GM18870 (cell line): ENCODE measurements at regions not wholly inside any gene's neighbourhood (a gene's known extent, or its start where the extent isn't known, plus 50 kb on each side); places are given as distances from the start of the nearest gene placed in this dataset.

Experiments
- ATAC-seq: cut with Tn5 transposase; IDR thresholded peaks from one replicate; pipeline ENCODE4 v1.9.1; 2021; ENCODE audit warnings: moderate library complexity; ENCODE audit not compliant: unreplicated experiment

DNA sequence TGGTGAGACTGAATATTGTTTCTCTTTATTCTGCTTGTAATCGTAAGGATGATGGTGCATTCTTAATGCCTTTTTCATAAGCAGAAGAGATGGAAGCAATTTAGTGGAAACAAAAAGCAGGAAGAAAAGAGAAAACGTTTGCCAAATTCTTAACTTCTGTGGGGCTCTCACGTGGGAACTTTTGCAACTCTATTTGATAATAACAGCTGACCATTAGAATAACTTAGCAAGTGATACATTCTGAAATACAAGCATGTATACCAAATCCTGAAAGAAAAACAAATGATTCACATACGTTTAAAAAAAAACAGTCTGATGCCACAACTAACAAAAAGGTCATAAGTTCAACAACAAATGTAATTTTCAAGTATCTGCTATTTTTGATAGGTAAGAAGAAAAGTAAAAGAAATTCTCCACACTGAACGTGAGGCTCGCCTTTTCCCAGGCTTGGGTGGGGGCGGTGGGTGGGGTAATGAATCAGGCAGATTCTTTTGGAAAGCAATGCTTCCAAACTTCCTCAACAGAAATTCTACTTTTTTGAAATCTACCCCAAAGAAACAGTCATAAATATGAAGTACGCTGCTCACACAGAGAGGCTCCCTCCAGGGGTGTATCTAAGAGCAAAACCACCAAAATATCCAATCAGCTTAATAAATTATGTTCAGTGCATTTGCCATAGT is 446.2 kb upstream of the MGMT start:
- ATAC-seq: no peak

DNA sequence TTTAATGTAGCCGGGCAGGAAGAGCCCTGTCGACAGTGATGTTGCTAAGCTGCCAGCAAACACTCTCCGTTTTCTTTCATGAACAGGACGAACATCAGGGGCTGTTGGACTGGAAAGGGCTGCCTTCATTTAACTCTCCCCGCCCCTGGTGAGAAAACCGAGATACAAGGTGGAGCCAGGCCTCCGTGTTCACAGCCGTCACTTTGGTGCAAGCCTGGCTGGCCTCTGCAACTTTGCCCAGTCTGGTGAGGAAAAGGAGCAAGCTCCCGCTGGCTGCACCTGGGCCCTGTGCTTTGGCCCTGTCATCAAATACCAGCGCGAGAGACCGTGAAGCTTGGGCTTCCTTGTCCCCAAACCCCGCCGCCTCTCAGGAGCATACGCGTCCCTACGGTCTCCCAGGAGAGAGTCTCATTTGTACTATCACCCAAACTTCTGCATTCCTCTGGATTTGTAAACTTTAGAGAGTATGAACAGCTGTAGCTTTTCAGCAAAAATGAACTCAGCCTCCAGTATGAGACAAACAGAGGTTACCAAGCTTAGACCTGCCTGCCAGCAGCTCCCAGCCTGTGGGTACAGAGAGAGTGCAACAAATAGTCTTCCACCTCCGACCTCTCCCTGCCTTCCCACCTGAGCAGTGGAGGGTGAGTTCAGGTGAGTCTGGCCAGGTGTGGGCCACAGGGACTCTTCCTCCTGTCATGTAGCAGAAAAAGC is 445.3 kb upstream of the MGMT start:
- no peak for ATAC-seq

DNA sequence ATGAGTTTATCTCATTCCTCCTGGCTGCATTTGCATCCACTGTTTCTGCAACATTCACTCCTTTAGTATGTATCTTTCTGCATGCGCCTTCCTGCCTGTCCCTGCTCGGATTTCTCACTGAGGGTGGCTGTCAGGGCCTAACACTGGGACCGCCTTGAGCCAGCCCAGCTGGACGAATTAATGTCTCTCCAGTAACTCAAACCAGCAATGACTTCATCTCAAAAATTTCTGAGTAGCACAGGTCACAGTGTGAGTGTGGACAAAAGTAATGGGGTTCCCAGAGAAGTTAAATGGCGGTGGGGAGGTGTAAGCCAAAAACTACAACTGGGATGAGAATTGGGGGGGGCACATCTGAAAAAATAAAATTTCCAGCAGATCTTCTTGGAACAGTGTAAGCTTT is 444.0 kb upstream of the MGMT start:
- no peak for ATAC-seq

DNA sequence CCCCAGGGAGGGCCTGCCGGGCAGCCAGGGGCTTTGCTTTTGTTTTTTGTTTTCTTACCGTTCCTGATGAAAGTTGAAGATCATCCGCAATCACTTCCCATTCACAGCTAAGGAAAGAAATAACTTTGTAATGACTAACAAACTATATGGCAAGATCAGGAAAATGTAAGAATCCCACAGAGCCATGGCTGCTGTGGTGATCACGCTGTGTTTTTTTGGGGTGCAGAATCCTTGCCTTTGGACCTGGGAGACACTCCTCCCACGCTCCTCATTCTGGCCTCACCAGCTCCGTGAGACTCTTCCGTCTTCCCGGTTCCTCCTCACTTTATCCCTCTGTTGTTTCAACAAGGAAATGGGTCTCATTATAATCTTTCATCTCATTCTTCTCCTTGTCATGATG is 443.0 kb upstream of the MGMT start:
- ATAC-seq: no peak

DNA sequence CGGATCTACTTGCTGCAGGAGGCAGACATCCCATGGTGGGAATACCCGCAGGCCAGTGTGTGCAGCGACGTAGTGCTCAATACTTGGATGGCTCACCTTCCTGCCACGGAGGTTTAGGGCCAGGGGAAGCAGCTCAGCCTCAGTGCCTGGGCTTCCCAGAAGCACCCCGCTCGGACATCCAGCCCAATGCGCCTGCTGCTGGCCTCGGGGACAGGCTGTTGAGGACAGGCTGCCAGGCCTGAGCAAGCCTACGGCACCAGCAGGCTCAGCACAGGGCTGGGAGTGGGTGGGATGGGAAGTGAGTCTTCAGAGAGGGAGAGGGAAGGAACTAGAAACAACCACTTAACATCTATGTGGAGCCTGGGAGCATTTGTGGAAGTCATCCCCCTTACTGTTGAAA is 441.3 kb upstream of the MGMT start:
- no peak for ATAC-seq

DNA sequence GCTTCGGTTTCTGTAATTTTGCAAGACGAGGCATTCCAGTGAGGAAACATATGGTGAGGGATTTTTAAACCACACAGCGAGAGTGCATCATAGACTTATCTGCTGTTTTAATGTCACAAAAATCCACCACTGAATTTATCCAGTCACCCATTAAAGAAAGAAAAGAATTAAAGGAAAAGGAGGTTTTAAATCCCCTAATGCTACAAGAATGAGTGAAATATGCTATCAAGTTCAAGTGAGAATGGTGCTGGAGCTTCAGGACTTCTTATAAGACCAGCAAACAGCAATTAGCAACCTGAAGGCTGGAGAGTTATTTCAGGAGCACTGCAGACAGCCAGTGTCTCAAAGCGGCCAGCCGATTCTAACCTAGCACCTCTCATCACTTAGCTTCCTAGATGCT is 439.1 kb upstream of the MGMT start:
- no peak for ATAC-seq

DNA sequence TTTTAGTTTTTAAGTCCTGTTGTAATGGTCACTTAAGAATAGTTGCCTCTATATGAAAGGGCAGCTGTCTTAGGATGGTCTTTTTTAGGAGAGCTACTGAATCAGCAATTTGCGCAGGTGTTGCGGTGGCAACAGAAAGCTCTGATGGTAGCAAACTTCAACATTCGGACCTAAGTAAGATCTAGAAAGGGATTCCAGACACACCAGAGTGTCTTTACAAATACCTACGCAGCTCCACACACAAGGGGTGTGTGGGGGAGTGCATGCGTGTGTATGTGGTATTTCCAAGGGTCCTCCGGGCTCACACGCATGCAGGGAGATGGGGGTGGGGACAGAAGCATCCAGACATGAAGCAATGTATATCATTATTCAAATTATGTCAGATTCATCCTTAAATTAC is 438.6 kb upstream of the MGMT start:
- no peak for ATAC-seq

DNA sequence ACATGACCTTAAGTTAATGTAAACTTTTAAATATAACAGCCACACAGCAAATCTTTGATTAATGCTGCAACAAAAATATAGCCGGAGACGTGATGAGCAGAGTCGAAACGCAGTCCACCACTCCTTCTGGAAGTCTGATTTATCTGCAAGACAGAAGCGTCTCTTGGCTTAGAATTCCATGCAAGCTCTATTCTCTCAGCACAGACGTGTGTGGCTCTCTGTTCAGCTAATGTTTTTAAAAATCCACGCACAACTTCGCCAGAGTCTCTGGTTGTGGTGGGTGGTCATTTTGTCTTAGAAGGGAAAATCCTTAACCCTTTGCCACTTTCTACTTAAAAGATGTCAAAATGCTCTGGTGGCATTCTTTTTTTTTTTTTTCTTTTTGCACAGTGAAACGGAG is 438.0 kb upstream of the MGMT start:
- ATAC-seq: no peak

DNA sequence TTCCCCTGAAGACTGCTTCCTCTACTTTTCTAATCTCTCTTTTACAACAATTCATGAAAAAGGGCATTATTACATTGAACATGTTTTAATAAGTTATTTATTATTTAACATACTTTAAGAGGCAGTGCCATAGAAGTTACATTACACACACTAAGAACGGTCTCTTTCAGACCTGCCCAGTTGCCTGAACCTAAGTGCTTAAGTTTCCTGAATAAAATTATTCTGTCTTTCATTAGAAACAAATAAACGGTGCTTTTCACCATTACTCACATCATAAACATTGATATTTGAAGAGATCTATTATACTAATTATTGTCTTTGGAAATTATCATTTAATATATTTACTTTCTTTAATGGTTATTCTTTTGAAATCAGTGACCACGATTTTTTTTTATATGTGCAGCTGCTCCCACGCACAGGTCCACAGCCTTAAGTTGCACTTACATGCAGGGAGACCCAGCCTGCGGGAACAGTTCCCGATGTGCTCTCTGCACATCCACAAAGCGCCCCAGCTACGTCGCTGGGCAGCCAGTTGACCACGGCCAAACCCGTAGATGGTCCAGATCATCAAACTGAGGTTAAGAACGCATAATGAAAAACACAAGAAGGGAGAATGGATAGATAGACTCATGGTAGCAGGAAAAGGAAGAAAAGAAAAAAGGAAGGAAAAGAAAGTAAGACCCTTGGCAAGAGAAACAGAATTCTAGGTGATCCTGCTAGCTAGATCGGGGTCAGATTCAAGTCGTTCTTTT is 437.0 kb upstream of the MGMT start:
- no peak for ATAC-seq

DNA sequence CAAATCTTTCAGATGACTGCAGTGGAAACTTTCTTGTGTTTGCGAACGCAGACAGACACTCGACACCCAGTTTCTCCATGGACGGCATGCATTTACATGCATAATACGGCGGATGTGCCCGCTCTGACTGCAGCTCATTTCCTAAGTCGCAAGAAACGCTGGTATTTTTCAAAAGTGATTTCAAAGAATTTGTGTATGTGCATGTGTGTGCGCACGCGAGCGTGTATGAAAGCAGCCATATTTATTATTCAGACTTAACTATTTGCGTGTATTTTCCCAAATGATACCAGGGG is 436.5 kb upstream of the MGMT start:
- no peak for ATAC-seq

DNA sequence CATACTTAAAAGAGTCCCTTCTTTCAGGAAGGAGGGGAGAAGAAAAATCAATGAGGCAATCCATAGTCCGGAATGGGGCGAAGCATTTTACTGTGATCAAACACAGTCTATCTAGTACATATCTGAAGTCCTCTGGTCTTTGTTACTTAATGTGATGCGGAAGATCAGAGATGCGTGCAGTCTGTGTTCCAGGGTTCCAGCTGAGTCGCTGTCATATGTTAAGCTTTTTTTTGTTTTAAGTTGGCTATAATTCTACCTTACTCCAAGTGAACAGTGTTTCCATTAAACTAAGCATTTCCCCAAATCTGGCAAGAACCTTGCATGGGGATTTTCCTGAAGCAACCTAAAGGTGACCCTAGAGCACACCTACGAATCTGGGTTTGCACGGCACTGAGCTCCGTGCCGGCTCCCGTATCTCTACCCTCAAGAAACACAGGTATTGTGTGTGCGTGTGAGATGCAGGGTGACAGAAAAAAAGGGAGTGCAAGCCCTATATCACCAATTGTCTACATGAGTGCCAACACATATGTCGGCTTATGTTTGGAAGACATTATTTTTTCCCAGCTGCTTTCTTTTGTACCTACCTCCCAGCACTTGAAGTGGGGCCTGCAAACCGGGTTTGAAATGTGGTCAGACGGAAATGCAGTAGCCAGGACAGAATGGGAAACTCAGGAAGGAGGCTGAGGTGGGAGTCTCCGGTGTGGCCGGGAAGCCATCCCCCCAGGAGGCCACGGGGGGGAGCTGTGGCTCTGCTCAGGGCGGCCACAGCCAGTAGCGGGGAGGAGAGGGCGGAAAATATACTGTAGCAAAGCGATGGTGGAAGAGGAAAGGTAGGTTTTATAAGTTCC is 435.8 kb upstream of the MGMT start:
- no peak for ATAC-seq

DNA sequence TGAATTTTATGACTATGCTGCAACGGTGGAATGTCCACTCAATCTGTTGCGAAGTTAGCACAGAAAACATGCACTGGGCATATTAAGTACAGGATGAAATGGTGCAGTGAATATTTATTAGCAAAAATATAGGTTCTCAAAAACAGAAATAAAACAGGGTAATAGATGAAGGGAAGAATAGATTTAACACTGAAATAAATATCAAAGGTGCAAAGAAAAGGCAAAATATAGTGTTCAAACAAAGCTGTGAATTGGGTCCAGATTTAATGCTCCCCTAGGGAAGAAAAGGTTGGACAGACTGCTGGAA is 435.2 kb upstream of the MGMT start:
- no peak for ATAC-seq

DNA sequence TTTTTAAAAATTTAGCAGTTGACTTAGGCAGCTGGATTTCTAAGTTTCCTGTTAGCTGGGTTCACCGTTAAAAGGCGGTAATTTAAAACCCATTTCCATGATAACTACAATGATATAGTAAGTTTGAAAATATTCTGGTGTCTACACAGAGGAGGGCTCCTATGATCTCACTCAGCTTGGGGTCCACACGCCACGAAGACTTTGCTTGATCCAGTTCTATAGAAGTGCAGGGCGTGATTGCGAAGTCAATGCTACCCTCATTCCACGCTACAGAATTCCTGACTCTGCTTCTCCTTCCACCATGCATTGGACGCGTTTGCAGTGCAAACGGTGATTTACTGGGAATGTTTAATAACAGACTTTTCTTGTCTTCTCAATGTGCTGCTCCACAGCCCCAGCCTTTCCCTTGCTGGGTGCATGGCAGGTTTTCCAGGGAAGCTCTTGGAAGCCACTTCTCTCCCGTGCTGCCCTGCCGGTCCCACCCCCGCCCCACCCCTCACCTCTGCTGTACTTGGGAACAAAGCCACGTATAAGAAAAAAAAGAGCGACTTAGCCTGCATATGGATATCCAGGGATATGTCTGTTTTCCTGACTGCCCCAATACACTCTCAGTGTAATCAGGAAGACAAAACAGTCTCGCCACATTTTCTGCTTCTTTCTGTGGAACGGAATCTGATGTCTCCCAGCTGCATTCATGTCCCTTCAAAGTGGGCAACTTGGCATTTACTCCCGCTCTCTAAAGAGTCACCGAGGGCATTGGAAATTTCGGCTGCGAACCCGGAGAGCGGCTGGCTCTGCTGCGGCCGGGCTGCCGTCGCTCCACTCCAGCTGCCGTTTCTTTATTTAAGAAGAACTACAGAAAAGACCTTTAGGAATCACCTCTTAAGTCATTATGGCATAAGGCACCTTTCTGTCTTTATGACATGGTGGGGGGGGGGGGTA is 434.4 kb upstream of the MGMT start:
- no peak for ATAC-seq

DNA sequence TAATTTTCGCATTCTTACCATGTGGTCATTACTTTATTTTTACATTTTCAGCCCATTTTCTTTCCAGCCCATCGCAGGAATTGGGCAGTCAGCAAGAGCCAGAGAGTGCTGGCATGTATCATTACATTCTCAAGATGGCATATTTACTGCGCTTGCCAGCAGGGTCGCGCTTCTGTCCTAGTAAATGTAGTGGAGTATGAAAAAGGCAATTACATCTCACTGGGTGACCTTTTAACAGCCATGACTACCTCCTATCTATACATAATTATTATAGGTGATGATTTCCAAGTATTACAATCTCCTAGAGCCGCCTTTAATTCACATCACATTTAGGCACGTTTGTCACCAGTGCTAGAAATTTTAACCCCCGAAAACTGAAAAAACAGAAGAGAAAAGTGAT is 433.7 kb upstream of the MGMT start:
- ATAC-seq: no peak

DNA sequence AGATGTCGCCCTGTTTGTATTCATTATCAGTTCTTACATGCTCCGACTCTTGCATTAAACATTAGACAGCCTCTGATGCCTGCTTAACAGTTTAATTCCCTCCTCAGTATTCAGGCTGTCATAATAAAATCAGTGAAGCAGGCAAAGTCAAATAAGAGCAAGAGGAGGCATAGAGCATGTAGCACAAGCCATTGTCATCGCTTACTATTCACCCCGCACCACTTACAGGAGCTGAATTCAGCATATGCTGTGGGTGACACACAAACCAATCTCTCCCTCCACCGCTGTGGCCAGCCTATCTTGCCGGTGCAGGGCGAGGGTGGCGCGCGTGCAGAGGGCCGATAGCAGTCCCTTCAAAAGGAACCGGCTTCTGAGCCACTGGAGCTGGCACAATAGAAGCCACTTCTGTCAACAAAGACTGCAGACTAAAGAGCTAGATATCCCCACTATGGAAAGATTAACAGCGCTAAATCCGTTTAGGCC is 433.2 kb upstream of the MGMT start:
- no peak for ATAC-seq

DNA sequence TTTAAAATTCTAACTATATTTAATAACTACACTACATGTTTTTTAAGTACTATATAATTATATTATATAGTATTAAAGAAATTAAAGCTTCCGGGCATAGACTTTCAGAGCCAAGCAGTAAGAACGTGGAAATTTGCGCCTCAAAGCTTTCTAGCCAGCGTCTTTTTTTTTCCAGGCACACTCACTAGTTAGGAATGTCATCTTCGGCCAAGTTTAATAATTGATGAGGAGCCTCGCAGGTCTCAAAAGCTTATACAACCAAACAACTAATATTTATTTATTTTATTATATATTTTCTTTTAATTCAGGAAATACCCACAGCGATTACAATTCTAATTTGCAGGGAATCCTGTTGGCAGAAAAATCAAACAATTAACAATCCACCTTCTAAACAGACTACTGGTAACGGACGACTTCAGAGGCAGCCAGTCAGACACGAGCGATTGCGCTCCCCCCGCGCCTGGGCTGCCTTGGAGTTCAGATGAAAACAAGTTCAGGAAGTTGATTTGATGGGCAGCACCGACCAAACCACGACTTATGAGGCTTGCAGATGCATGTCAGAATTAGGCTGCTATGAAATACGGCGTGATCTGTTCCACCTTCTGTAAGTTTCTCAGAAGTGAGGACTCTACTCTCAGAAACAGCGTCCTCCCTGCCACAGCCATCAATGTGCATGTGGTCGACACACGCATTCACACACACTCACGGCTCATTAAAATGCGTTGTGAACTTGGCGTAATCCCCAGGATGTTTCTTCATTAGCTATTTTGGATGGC is 431.8 kb upstream of the MGMT start:
- ATAC-seq: no peak

DNA sequence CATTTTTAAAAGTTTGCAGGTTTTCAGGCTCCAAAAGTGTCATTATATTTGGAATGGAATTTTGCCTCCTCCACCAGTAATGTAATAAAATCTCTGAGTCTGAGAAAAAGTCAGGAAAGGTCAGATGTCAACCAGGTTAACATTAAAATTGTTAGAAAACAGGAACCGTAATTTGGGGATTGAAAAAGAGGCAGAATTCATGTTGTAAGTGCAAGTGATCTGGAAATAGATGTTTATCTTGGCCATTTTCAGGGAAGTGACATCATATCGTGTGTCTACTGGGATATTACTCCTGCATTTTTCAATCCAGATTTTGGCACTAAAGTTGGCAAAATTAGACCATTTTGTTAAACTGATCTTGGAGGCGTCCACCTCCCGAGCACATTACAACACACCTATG is 428.5 kb upstream of the MGMT start:
- no peak for ATAC-seq

DNA sequence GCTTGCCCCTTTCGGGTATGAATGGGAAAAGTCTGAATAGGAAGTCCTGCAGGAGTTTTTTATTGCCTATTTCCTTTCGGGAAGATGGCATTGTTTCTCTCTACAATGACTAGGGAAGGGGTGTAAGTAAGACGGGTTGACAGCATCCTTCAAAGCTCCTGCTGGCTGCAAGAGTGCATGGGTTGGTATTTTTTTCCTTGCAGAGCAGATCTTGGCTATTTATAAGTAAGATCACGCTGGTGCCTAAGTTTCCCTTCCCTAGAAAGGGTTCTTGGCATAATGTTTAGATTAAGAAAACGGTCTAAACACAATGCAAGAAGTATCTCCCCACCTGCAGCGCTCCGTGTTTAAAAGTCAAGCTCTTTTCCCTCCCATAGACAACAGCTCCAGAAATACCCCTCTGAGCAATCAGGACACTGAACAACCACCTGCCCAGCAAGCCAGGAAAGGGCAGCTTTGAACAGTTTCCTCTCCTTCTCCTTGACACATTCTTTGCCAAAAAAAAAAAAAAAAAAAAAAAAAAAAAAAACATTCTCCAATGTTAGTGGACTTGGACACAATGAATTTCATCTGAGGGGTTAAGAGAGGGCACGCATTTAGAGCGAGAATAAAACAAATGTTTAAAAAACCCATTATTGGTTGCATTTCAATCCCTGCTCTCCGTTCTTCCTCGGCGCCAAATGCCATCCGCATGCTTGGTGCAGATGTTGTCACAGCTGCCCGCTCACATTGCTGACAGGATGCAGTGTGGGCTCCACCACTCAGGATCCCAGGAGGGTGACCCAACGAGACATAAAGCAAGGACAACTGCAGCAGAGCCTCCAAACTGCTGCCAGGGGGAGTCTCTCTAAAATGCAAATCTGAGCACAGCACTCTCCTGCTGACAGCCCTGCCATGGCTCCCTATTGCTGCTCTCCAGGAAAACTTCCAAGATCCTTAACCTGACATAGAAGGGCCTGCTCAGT is 427.4 kb upstream of the MGMT start:
- ATAC-seq: no peak

DNA sequence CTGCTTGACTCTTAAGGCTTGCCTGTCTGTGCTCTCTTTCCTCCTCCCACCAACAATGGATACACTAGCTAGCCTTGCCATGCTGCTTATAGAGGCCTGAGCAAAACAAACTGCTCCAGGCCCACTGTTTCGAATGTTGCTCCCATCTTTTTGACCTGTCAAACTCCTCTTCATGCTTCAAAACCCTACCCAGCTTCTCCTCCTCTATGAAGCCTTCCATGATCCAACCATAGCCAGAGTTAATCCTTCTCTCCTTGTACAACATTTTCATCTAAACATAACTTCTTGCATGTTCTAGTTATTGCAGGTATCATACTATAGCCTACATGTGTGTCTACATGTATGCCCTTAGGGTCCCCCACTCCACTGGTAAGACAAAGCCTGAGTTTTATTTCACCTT is 426.7 kb upstream of the MGMT start:
- ATAC-seq: no peak
